Endodermal cell (in vitro differentiated cells): ENCODE measurements at regions not wholly inside any gene's neighbourhood (a gene's known extent, or its start where the extent isn't known, plus 50 kb on each side); places are given as distances from the start of the nearest gene placed in this dataset.

Experiments
- DNase-seq: peaks from one replicate; pipeline ENCODE4 v3.0.0-alpha.2; 2017
- H3K27ac ChIP-seq: 2 replicates; pipeline ENCODE4 v1.5.1; 2013; ENCODE audit warnings: mild to moderate bottlenecking, low read depth, low read length, moderate library complexity
- H3K27me3 ChIP-seq: 2 replicates; pipeline ENCODE4 v1.6.1; 2013; ENCODE audit warnings: mild to moderate bottlenecking, low read length, moderate library complexity; ENCODE audit not compliant: insufficient read depth, control insufficient read depth, poor library complexity, severe bottlenecking
- H3K36me3 ChIP-seq: 2 replicates; pipeline ENCODE4 v1.7.0; 2013; ENCODE audit warnings: mild to moderate bottlenecking, low read length, moderate library complexity; ENCODE audit not compliant: control insufficient read depth, insufficient read depth
- H3K4me1 ChIP-seq: one replicate; pipeline ENCODE4 v1.7.0; 2013; ENCODE audit warnings: low read length; ENCODE audit not compliant: control insufficient read depth, insufficient read depth
- H3K4me3 ChIP-seq: 2 replicates; pipeline ENCODE4 v1.5.1; 2013; ENCODE audit warnings: mild to moderate bottlenecking, low read length, moderate library complexity
- H3K9ac ChIP-seq: 2 replicates; pipeline ENCODE4 v1.6.1; 2013; ENCODE audit warnings: mild to moderate bottlenecking, low read length, moderate library complexity; ENCODE audit not compliant: poor library complexity, severe bottlenecking; ENCODE audit errors: extremely low read depth
- H3K9me3 ChIP-seq: 2 replicates; pipeline ENCODE4 v1.6.1; 2013; ENCODE audit warnings: mild to moderate bottlenecking, low read length, moderate library complexity; ENCODE audit not compliant: control insufficient read depth
- H3K27ac Mint-ChIP-seq: 2 replicates; pipeline ENCODE4 v1.8.0; 2020; ENCODE audit warnings: mixed read lengths
- H3K27me3 Mint-ChIP-seq: 2 replicates; pipeline ENCODE4 v1.8.0; 2021; ENCODE audit warnings: mild to moderate bottlenecking, mixed read lengths; ENCODE audit not compliant: insufficient read depth
- H3K36me3 Mint-ChIP-seq: 2 replicates; pipeline ENCODE4 v1.8.0; 2020; ENCODE audit warnings: low read depth, mixed read lengths
- H3K4me1 Mint-ChIP-seq: 2 replicates; pipeline ENCODE4 v1.8.0; 2020; ENCODE audit warnings: mixed read lengths
- H3K4me3 Mint-ChIP-seq: 2 replicates; pipeline ENCODE4 v1.8.0; 2020; ENCODE audit warnings: mild to moderate bottlenecking, moderate library complexity, mixed read lengths
- H3K9me3 Mint-ChIP-seq: 2 replicates; pipeline ENCODE4 v1.8.0; 2020; ENCODE audit warnings: mild to moderate bottlenecking, mixed read lengths
- CTCF ChIP-seq: fragments of 200-600 bp; sonication (generic); conservative IDR thresholded peaks from 2 replicates; pipeline ENCODE4 v1.5.0; 2021; ENCODE audit warnings: antibody characterized with exemption, mild to moderate bottlenecking
- WGBS, 2 experiments: methylation state at CpG; one replicate each; pipeline versions ENCODE4 v1.1.5 to v1.1.7; 2013; ENCODE audit warnings: missing lambda C conversion rate in 2 of 2, mixed read lengths in 1 of 2; ENCODE audit not compliant: insufficient coverage in 1 of 2, insufficient read length in 1 of 2; 5-methylcytosine and 5-hydroxymethylcytosine counted together

- Mint-ChIP-seq H3K9me3 (peaks cover 4% of the 10 kb centered on the region), H3K27me3 (no peaks in the 10 kb centered on the region), H3K27ac (no peak overlapping the region)
Measured at GRCh38 chr7:33750177-33750576, 155.2 kb upstream of the BMPER start.

GRCh38 chr7:33751443-33751842, 153.9 kb upstream of the BMPER start:
- DNase-seq = no peak
- no peaks in the 10 kb centered on the region for H3K36me3 ChIP-seq
- no peak overlapping the region for H3K9ac ChIP-seq
- peaks cover 19% of the 10 kb centered on the region for H3K4me1 ChIP-seq
- H3K4me1 Mint-ChIP-seq = peaks cover 43% of the 10 kb centered on the region
- no peaks in the 10 kb centered on the region for H3K27me3 Mint-ChIP-seq
- peaks cover 2% of the 10 kb centered on the region for H3K36me3 Mint-ChIP-seq
- H3K27me3 ChIP-seq = no peaks in the 10 kb centered on the region
- H3K4me3 Mint-ChIP-seq = peak overlapping the region; percentile 14
- H3K9me3 ChIP-seq = no peaks in the 10 kb centered on the region
- H3K27ac ChIP-seq = no peak overlapping the region
- TF ChIP-seq CTCF = no peak
- H3K4me3 ChIP-seq = no peak overlapping the region
- WGBS, 2 experiments = 62% methylated on average over 1 of the region's 1 CpG; no CpG with 5 or more reads in 1 of the 2 experiments
- H3K27ac Mint-ChIP-seq = peak overlapping the region; percentile 78
- H3K9me3 Mint-ChIP-seq = peaks cover 4% of the 10 kb centered on the region

More at GRCh38 chr7:33750177-33750576, 155.2 kb upstream of the BMPER start:
- TF ChIP-seq CTCF = no peak
- Histone ChIP-seq H3K9me3 (no peaks in the 10 kb centered on the region), H3K27ac (no peak overlapping the region), H3K27me3 (no peaks in the 10 kb centered on the region), H3K4me1 (peaks cover 12% of the 10 kb centered on the region), H3K9ac (no peak overlapping the region), H3K4me3 (no peak overlapping the region), H3K36me3 (no peaks in the 10 kb centered on the region)
- no peak overlapping the region for H3K4me3 Mint-ChIP-seq
- H3K36me3 Mint-ChIP-seq = peaks cover 2% of the 10 kb centered on the region
- DNase-seq = no peak
- 88% methylated on average over 1 of the region's 1 CpG; no CpG with 5 or more reads in 1 of the 2 experiments for WGBS, 2 experiments
- peaks cover 32% of the 10 kb centered on the region for H3K4me1 Mint-ChIP-seq

GRCh38 chr7:33753881-33754525, 151.3 kb upstream of the BMPER start:
- WGBS, 2 experiments = 54 to 81% methylated on average over 4 to 6 of the region's 6 CpGs
- TF ChIP-seq CTCF = no peak

More at GRCh38 chr7:33753881-33754525, 151.3 kb upstream of the BMPER start:
- H3K9me3 ChIP-seq = no peaks in the 10 kb centered on the region
- H3K9ac ChIP-seq = no peak overlapping the region
- Mint-ChIP-seq H3K36me3 (peaks cover 2% of the 10 kb centered on the region), H3K9me3 (peaks cover 7% of the 10 kb centered on the region), H3K27ac (peak overlapping the region; percentile 18), H3K27me3 (no peaks in the 10 kb centered on the region), H3K4me3 (no peak overlapping the region), H3K4me1 (peaks cover 42% of the 10 kb centered on the region)
- no peaks in the 10 kb centered on the region for H3K36me3 ChIP-seq
- H3K27me3 ChIP-seq = no peaks in the 10 kb centered on the region
- no peak overlapping the region for H3K4me3 ChIP-seq
- no peak overlapping the region for H3K27ac ChIP-seq
- peaks cover 19% of the 10 kb centered on the region for H3K4me1 ChIP-seq
- no peak for DNase-seq
